ENCODE measurements at regions not wholly inside any gene's neighbourhood (a gene's known extent, or its start where the extent isn't known, plus 50 kb on each side); places are given as distances from the start of the nearest gene placed in this dataset.

GRCh38 chr4:162268911-162269310 lies 105.1 kb upstream of the FSTL5 start:
- no peak for TF ChIP-seq CTCF (IDR thresholded peaks at IDR 0.05)

GRCh38 chr4:162265802-162266201 lies 102.0 kb upstream of the FSTL5 start:
- no peak for TF ChIP-seq CTCF (IDR thresholded peaks at IDR 0.05)

- TF ChIP-seq CTCF (IDR thresholded peaks at IDR 0.05) = no peak
Measured at GRCh38 chr4:162245051-162245450, 81.3 kb upstream of the FSTL5 start.

GRCh38 chr4:162241857-162242256 lies 78.1 kb upstream of the FSTL5 start:
- TF ChIP-seq CTCF (IDR thresholded peaks at IDR 0.05) = no peak

- no peak for TF ChIP-seq CTCF (IDR thresholded peaks at IDR 0.05)
Measured at GRCh38 chr4:162239992-162240769, 76.4 kb upstream of the FSTL5 start.

- no peak for TF ChIP-seq CTCF (IDR thresholded peaks at IDR 0.05)
Measured at GRCh38 chr4:162237676-162238075, 73.9 kb upstream of the FSTL5 start.

GRCh38 chr4:162234595-162234994 lies 70.8 kb upstream of the FSTL5 start:
- no peak for TF ChIP-seq CTCF (IDR thresholded peaks at IDR 0.05)

- no peak for TF ChIP-seq CTCF (IDR thresholded peaks at IDR 0.05)
Measured at GRCh38 chr4:162232349-162232748, 68.5 kb upstream of the FSTL5 start.

Data from LNCAP (cell line).